Mononuclear cell (primary cell): ENCODE measurements at regions not wholly inside any gene's neighbourhood (a gene's known extent, or its start where the extent isn't known, plus 50 kb on each side); places are given as distances from the start of the nearest gene placed in this dataset.

Experiments used
- H3K27me3 ChIP-seq: 2 replicates; pipeline ENCODE4 v1.6.0; 2011; ENCODE audit warnings: low read length, control low read depth; ENCODE audit not compliant: insufficient read depth
- H3K4me1 ChIP-seq: 2 replicates; pipeline ENCODE4 v1.5.1; 2011; ENCODE audit warnings: mild to moderate bottlenecking, low read length, control low read depth; ENCODE audit not compliant: insufficient read depth
- H3K4me3 ChIP-seq: 2 replicates; pipeline ENCODE4 v1.5.1; 2011; ENCODE audit warnings: mild to moderate bottlenecking, low read length, moderate library complexity
- H3K9me3 ChIP-seq: 2 replicates; pipeline ENCODE4 v1.5.1; 2011; ENCODE audit warnings: low read depth, mild to moderate bottlenecking, control low read depth, low read length

DNA sequence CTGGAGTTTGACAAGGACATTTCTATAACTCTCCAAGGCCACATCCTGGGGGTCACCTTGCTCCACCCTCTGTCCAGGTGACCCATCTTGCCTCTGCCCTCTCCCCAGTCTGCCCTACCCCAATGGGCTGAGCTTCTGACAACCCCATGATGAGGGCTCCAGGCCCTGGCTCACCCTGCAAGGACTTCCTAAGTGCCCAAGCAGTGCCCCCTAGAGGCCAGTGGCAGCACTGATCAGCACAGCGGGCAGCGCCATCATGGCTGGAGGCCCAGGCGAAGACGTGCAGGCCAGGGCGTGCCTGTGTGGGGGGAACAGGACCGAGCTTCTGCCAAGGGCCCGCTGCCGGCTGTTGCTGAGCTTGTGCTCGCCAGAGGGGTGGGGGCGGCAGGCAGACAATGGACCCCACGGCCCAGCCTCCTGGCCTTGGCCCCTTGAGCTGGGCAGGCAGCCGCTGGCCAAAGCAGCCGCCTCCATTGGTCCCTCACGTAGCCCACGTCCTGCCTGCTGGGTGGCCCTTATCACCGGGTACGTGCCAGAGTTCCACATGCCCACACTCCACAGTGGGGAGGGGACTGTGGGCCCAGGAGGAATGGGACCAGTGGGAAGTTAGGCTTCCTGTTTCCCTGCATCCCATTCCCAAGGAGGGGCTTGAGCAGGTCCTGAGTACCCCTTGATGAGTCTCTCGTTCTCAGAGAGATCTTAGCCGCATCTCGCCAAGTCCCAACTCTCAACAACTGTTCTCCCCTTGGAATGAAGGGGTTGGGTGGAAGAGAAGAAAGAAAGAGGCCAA is 64.3 kb downstream of the MRPL14 start:
- Histone ChIP-seq H3K4me3 (no peak overlapping the region), H3K4me1 (peaks cover 60% of the 10 kb centered on the region), H3K9me3 (no peaks in the 10 kb centered on the region), H3K27me3 (no peaks in the 10 kb centered on the region)

DNA sequence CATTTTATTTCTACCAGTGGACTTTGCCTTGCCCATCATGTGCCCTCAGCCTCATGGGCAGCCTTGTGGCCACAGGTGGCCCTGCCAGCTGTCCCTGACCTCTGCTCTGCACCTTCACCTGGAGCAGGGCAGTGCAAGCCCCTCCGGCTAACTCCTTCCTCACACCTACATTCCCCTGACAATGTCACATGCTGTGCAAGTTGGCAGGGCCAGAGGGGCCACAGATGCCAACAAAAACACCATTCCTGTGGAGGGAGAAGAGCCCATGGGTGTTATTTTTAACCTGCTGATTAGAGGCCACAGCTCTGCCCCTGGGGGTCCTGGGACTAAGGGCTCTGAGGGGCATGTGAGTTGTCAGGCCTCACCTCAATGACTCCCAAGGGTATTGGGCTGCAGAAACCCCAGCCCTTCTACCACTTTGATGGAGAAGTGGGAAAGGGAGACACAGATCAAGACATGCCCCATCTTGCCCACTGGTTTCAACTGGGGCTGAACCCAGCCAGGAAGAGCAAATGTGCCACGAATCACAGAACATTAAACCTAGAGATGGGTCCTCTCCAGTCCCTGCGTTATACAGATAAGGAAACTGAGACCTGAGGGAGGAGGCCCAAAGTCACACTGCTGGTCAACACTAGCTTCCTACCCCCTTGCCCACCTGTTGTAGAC is 65.0 kb downstream of the MRPL14 start:
- peaks cover 68% of the 10 kb centered on the region for H3K4me1 ChIP-seq

DNA sequence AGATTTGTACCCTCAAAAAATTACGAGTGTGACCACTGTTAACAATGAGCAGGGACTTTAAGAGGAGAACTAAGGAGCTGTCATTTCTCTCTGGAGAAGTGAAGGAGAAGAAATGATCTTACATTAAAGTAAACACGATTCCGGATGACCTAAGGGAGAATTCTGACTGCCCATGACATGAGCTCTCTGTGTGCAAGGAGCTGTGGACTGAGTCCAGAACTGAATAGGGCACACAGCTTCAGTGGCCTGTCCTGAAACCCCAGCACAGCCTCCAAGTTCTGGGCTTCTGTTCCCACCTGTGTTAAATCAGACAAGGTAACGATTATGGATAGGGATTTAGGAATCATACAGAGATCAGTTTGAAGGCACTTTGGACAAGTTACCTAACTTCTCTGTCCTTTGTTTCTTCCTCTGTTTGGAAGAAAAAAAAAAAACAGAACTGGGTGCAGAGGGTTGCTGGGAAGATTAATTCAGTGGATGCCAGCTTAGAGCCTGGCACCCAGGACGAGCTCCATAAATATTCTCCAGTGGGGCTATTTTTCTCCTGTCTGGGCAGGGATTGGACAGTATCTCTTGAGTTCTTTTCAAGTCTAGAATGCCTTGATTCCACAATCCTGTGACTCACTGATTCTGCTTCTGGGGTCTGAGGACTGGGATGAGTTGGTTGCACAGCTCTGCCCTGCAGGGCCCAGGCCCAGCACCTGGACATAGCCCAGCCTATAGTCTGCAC is 65.7 kb downstream of the MRPL14 start:
- Histone ChIP-seq H3K27me3 (no peaks in the 10 kb centered on the region), H3K4me3 (no peak overlapping the region), H3K9me3 (no peaks in the 10 kb centered on the region), H3K4me1 (peaks cover 69% of the 10 kb centered on the region)

More for the DNA sequence above, 65.0 kb downstream of the MRPL14 start:
- no peaks in the 10 kb centered on the region for H3K27me3 ChIP-seq
- no peak overlapping the region for H3K4me3 ChIP-seq
- no peaks in the 10 kb centered on the region for H3K9me3 ChIP-seq

DNA sequence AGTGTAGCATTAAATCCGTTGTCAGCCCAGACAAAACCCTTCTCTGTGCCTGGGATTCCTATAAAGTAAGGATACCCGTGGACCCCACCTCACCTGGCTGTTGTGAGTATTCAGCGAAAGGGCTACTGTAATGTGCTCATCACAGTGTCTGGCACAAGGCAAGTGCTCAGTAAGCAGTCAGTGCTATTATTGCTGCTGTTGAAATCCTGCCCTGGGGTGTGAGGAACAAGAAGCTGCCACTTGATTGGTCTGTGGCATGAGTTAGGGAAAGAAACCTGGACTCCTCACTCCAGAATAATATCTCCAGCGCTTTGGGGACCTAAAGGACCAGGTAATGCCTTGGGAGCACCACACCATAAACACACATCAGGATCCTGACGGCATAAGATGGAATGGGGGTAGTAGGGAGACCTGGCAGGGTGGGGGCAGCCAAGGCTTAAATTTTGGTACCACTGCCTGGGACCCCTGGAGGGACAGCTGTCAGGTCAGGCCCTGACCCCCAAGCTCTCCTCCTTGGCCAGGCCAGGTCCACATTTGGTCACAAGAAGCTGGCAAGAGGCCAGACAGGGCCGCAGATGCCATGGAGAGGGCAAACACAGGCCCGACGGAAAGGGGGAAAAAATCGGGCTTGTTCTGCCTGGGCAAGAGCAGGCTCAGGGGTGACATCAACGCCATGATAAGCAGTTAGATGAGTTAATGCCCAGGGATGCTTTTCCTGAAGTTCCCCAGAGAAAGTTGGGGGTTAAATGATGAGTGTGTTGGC is 66.5 kb downstream of the MRPL14 start:
- peaks cover 69% of the 10 kb centered on the region for H3K4me1 ChIP-seq
- H3K4me3 ChIP-seq = no peak overlapping the region
- H3K9me3 ChIP-seq = no peaks in the 10 kb centered on the region
- no peaks in the 10 kb centered on the region for H3K27me3 ChIP-seq

DNA sequence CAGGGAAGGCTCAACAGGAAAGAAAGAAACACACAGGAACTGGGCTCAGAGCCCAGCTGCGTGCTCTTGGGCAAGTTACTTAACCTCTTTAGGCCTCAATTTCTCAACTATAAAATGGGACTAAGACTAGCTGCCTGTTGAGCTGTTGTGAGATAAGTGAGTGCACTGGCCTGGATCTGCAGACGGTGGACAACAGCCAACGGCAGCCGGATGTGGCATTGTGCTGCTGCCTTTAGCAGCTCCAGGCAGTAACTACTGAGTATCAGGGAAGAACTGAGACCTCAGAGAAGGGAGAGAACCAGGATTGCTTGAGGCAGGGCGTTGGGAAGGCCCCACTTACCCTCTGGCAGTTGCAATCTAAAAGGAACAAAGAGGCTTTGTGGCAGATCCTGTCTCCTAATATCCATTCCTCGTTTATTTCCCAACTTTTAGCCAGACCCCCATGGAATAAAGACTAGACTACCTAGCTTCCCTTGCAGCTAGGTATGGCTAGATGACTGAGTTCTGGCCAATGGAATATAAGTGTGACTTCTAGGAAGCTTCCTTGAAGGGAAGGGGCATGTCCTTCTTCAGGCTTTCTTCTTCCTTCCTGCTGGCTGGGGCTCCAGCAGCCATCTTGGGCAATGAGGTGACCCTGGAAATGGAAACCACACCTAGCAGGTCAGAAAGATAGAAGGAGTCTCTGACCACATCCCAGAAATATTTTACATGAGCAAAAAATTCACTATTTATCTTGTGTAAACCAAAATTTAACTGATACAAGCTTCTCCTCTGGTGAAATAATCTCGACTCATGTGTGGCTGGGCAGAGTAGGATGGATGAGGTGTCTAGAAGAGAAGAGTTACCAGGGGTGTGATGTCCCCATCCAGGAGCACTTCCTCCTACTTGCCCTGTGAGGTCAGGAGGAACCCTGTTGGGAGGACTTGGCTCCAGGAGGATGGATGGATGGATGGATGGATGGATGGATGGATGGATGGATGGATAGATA is 67.6 kb downstream of the MRPL14 start:
- H3K4me1 ChIP-seq = peaks cover 59% of the 10 kb centered on the region
- no peaks in the 10 kb centered on the region for H3K27me3 ChIP-seq
- H3K9me3 ChIP-seq = no peaks in the 10 kb centered on the region
- no peak overlapping the region for H3K4me3 ChIP-seq

DNA sequence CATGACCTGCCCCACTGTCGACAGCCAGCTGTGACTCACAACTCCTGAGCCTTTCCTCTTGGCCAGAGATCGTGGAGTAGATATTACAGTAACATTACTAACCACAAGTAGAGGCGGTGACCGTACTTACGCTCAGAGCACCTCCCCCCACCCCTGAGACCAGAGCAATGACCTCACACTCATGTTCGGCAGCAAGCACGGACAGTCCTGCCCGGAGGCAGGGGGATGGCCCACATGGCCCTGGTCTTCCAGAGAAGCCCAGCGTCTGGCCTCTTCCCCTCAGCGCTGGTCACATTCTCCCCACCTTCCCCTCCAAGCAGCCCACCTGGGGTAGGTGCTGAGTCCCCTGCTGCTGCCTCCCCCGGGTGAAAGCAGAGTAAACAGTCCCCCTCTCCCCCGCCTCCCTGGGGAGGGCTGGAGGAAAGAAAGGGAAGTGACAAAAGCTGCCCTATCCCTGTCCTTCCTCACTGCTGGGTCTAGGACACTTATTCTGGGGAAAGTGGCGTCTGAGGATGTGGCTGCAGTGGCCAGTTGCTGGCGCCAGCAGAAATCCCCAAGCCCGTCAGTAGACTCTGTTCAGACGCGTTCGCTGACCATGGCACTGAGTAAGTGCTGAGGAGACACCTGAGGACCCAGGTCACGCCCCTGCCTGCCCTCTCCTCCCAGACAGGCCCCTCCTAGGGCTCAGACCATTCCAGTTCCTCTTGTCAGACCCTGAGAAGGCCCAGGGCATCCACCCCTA is 68.5 kb downstream of the MRPL14 start:
- no peak overlapping the region for H3K4me3 ChIP-seq
- no peaks in the 10 kb centered on the region for H3K27me3 ChIP-seq
- H3K4me1 ChIP-seq = peaks cover 51% of the 10 kb centered on the region
- no peaks in the 10 kb centered on the region for H3K9me3 ChIP-seq

DNA sequence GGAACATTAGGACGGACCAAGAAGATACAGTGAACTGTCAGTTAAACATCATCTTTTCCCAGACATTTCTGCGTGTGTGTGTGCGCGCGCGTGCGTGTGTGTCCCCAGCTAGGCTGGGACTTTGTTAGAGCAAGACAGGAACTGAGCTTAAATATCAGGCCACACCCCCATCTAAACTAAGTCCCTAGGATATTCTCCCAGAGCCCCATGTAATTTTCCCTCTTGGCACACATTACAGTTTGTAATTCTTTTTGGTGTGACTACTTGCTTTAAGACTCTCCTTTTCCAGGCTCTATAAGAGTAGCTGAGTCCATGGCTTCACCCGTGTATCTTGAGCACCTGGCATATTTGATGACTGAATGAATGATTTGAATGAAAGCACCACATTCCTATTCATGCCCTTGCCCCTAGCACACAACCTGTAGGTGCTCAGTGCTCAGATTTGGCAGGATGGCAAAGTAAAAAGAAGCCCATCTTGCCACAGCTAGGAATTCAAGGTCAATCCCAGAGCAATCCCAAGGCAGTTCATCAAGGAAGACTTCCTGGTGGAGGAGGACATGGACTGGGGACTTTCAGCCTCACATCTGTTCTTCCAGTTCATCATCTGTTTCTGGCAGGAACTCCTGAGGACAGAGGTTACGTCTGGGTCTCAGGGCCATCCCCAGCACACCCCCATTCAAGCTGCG is 69.2 kb downstream of the MRPL14 start:
- no peak overlapping the region for H3K4me3 ChIP-seq
- peaks cover 52% of the 10 kb centered on the region for H3K4me1 ChIP-seq
- H3K27me3 ChIP-seq = no peaks in the 10 kb centered on the region
- no peaks in the 10 kb centered on the region for H3K9me3 ChIP-seq

DNA sequence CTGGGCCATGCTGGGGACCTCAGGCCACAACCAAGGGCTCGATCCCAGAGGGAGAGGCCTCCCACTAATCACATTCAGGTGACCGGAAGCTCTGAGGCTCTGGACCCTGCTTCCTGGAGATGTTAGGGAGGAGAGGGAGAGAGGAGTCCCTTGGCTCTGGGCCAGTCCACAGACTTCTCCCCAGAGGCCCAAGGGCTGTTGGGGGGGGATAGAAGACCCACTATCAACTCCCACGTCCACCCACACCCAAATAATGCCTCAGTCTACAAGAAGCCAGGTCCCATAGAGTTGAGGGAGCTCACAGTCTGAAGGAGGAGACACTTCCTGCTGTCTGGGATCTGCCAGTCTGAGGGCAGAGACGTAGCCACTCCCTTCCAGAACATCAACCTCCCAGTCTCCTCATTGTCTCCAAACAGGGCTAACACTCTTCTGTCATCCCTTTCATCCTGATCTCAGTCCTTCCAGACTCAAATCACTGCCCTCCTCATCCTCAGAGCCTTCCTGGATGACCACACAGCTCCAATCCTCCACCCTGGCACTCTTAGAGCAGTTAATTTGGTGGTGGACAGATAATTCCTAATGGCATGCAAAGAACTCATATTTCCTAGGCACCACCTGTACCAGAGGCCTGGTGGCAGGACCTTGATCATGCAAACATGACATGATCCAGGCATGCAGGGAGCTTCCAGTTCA is 69.9 kb downstream of the MRPL14 start:
- Histone ChIP-seq H3K9me3 (no peaks in the 10 kb centered on the region), H3K4me1 (peaks cover 58% of the 10 kb centered on the region), H3K4me3 (no peak overlapping the region), H3K27me3 (no peaks in the 10 kb centered on the region)

DNA sequence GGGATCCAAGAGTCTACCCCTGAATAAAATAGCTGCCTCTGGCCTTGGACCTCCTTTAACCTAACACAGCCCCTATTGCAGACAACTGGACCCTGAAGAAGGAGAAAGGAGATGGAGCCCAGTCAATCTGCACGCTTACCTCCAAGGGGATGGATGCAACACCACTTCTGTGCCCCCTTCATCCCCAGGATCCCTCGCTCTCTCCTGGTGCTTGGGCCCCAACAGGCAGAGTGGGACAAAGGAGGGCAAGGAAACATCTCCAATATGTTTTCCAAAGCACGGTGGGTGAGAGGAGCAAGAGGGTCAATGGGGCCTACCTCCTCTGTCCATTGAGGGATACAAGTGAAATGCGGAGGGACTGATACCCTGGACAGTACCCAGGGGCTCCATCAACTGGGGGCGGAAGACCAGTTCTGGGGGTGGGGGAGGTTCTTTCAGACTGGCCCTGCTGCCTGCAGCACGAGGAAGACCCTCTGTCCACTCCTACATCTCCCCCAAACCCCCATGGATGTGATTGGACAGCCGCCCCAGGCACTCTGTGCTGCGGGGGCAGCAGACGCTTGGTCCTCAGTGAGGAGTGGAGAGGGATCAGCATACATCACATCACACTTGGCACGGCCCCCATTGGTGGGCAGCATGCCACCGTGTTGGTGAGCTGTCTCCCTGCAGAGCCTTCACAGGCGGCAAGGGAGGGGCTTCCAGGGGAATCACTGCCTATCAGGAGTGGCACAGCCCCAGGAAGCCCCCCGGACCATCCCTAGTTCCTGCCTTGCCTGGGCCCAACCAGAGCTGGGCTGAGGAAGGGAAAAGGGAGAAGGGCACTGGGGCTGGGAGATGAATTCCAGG is 70.6 kb downstream of the MRPL14 start:
- peaks cover 58% of the 10 kb centered on the region for H3K4me1 ChIP-seq
- H3K4me3 ChIP-seq = no peak overlapping the region
- H3K9me3 ChIP-seq = no peaks in the 10 kb centered on the region
- no peaks in the 10 kb centered on the region for H3K27me3 ChIP-seq

DNA sequence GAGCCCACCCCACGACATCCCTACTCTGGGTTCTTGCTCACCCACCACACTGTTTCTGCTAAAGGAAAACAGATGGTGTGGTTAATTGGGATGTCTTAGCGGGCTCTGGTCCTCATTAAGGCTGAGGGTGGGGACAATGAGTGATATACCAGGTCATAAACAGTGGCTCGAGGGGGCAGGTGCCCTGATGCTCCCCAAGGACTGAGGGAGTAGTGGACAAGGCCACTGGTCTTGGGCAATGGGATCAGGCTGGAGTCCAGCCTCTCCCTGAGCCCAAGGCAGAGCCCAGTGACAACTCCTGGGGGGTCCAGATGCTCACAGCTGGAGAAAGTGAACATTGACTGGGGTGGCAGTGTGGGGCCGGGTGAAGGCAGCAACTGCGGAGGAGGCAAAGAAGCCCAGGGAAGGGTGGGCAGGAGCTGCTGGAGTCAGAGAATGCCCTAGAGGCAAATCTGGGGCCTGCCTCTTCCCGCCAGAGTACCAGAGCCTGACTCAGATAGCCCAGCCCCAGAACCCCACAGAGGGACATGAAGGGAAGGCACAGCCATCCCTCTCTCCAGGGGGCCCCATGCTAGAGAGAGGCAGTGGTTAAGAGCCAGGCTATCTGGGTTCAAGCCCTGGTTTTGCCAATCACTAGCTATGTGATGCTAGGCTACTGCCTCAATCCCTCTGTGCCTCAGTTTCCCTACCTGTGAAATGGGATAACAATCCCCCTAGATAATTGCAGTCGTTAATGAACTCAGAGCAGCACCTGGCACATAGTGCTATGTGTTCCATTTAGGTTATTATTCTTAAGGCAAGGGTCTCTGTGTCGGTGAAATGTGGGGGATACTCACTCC is 72.3 kb downstream of the MRPL14 start:
- no peak overlapping the region for H3K4me3 ChIP-seq
- H3K4me1 ChIP-seq = peaks cover 41% of the 10 kb centered on the region
- H3K27me3 ChIP-seq = no peaks in the 10 kb centered on the region
- H3K9me3 ChIP-seq = no peaks in the 10 kb centered on the region

DNA sequence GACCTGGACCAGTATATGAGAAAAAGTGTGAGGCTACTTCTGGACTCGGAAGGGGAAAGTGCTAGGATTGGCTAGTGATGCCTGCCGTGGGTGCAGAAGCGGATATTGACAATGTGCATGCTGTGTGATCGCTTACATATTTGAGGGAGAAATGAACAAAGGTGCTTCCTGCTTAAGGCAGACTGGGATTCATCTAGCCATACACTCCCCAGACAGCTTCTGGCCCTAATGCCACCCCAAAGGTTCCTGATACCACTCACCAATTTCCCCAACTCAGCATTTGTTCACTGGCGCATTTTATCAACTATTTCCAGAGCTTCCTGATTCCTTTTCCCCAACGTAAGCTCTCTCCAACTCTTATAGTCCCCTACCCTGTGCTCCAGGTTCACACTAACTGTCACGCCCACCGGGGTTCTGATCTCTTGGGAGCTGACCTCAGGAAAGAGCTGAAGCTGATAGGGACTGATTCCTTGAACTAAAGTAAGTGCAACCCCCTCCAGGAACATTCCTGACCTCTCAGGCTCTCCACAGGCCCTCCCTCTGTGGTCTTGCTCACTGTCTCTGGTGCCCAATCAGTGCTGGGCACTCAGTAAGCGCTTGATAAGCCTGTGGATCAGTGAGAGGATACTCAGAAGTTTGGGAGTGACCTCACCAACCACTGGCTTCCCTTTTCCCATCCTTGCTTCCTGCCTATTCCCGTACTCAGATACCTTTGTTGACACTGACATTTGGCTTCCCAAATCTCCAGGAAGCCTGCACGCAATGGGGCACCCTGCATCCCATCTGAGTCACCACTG is 73.3 kb downstream of the MRPL14 start:
- no peak overlapping the region for H3K4me3 ChIP-seq
- peaks cover 36% of the 10 kb centered on the region for H3K4me1 ChIP-seq
- no peaks in the 10 kb centered on the region for H3K9me3 ChIP-seq
- H3K27me3 ChIP-seq = no peaks in the 10 kb centered on the region
